22Rv1 (cell line): ENCODE measurements at regions not wholly inside any gene's neighbourhood (a gene's known extent, or its start where the extent isn't known, plus 50 kb on each side); places are given as distances from the start of the nearest gene placed in this dataset.

Source experiments
- H3K27ac ChIP-seq: fragments of 450-650 bp; 2 replicates; pipeline ENCODE4 v1.5.1; 2017
- CTCF ChIP-seq: fragments of 450-650 bp; IDR thresholded peaks from 2 replicates; pipeline ENCODE4 v1.5.1; 2017; ENCODE audit warnings: mild to moderate bottlenecking
- ZFX ChIP-seq: fragments of 450-650 bp; IDR thresholded peaks from 2 replicates; pipeline ENCODE4 v1.6.1; 2017; ENCODE audit warnings: antibody characterized with exemption, borderline replicate concordance

DNA sequence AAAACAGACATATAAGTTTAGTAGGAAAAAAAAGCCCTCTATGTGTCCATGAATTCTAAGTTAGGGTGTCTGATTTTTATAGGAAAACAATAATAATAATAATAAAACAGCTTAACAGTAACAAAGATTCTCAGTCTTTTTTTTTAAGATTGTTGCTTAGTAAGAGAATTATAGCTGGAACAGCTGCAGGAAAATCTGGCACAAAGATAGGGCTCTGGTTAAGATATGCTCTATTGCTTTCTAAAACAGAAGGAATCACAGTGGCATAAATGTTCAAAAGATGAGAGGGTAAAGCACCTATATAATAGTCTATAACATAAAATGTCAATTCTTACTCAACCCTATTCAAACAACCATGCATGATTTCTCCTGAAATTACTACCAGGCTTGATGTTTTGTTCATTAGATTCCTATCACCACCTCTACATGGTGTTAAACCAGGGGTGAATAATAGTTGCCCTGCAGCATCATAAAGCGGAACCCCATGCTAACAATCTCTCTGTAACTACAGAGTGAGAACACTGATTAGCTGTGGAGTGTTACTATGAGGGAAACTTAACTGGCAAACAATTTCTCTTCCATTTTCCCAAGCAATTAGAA, 541.4 kb upstream of the MIR17HG start:
- H3K27ac ChIP-seq, result no peak overlapping the region
- TF ChIP-seq ZFX, result no peak
- TF ChIP-seq CTCF, result no peak

DNA sequence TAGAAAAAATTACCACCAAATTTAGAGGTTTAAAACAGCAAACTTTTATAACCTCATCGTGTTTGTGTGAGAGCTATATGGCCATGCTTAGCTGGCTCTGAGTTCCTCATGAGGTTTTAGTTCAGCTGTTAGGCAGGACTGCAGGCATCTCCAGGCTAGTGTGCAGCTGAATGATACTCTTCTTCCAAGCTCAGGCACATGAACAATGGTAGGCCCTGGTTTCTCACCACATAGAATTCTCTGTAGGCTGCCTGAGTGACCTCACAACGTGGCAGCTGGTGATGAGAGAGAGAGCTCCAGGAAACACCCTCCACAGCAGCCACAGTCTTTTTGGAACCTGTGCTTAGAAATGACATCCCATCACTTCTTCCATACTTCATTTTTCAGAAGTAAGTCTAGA, 540.6 kb upstream of the MIR17HG start:
- no peak overlapping the region for H3K27ac ChIP-seq
- TF ChIP-seq ZFX (no peak), CTCF (no peak)

- TF ChIP-seq ZFX (no peak), CTCF (no peak)
Observed at GRCh38 chr13:90808838-90809237, 538.6 kb upstream of the MIR17HG start.

GRCh38 chr13:90824032-90824431, 523.5 kb upstream of the MIR17HG start:
- no peak for TF ChIP-seq ZFX
- TF ChIP-seq CTCF, result no peak
- H3K27ac ChIP-seq, result no peak overlapping the region

More at GRCh38 chr13:90808838-90809237, 538.6 kb upstream of the MIR17HG start:
- no peak overlapping the region for H3K27ac ChIP-seq

DNA sequence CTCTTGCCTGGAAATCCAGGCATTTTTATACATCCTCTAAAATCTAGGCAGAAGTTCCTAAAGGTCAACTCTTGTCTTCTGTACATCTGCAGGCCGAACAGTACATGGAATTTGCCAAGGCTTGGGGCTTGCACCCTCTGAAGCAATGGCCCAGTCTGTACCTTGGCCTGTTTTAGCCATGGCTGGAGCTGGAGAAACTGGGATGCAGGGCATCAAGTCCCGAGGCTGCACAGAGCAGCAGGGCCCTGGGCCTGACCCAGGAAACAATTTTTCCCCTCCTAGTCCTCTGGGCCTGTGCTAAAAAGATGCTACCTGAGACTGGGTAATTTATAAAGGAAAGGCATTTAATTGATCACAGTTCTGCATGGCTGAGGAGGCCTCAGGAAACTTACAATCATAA, 520.8 kb upstream of the MIR17HG start:
- no peak for TF ChIP-seq ZFX
- no peak for TF ChIP-seq CTCF
- no peak overlapping the region for H3K27ac ChIP-seq

GRCh38 chr13:90830782-90831181, 516.7 kb upstream of the MIR17HG start:
- no peak for TF ChIP-seq CTCF
- no peak for TF ChIP-seq ZFX

DNA sequence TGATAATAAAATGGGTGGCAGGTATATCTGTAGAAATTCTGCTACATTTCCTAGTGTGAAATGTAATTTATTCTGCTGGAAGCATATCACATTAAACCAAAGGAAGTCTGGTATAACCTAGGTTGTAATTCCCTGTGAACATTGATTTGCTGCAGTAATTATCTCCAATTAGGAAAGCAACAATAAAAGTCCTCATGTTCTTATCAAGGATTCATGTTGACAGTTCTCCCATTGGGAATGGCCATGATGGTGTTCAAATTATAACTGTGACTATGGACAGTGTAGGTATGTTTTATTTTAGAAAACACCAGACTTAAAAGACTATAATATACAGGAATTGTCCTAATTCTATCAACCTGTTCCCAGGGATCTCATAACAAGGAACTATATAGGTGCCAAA, 513.5 kb upstream of the MIR17HG start:
- no peak overlapping the region for H3K27ac ChIP-seq
- TF ChIP-seq ZFX (no peak), CTCF (no peak)

More at GRCh38 chr13:90830782-90831181, 516.7 kb upstream of the MIR17HG start:
- no peak overlapping the region for H3K27ac ChIP-seq
